ENCODE measurements at regions not wholly inside any gene's neighbourhood (a gene's known extent, or its start where the extent isn't known, plus 50 kb on each side); places are given as distances from the start of the nearest gene placed in this dataset.

GRCh38 chr16:74113545-74113944 lies 183.1 kb upstream of the PSMD7 start:
- no peak overlapping the region for H3K4me3 ChIP-seq (ENCODE audit: low read depth, low read length, poor library complexity, severe bottlenecking)
- no peaks in the 10 kb centered on the region for H3F3A ChIP-seq (ENCODE audit: insufficient read depth, low read length)
- no peaks in the 10 kb centered on the region for H3K36me3 ChIP-seq (ENCODE audit: insufficient read depth, low read length)
- no peak overlapping the region for H3K4me2 ChIP-seq (ENCODE audit: low read length)
- no peaks in the 10 kb centered on the region for H3K4me1 ChIP-seq (ENCODE audit: insufficient read depth, low read length, severe bottlenecking)
- TF ChIP-seq EZH2 (IDR thresholded peaks at IDR 0.05; ENCODE audit: borderline replicate concordance, low read length): no peak
- H2AFZ ChIP-seq (ENCODE audit: low read length): no peak overlapping the region
- no peaks in the 10 kb centered on the region for H3K79me2 ChIP-seq (ENCODE audit: insufficient read depth, low read length)
- no peak overlapping the region for H3K27ac ChIP-seq (ENCODE audit: low read depth, low read length, poor library complexity, severe bottlenecking)
- no peaks in the 10 kb centered on the region for H3K9me3 ChIP-seq (ENCODE audit: low read length)
- no peak overlapping the region for H3K9ac ChIP-seq (ENCODE audit: low read length)
- no peaks in the 10 kb centered on the region for H4K20me1 ChIP-seq (ENCODE audit: insufficient read depth, low read length)
- no peaks in the 10 kb centered on the region for H3K9me2 ChIP-seq (ENCODE audit: low read depth, low read length)
- H3K27me3 ChIP-seq (ENCODE audit: insufficient read depth, low read length): no peaks in the 10 kb centered on the region

DNA sequence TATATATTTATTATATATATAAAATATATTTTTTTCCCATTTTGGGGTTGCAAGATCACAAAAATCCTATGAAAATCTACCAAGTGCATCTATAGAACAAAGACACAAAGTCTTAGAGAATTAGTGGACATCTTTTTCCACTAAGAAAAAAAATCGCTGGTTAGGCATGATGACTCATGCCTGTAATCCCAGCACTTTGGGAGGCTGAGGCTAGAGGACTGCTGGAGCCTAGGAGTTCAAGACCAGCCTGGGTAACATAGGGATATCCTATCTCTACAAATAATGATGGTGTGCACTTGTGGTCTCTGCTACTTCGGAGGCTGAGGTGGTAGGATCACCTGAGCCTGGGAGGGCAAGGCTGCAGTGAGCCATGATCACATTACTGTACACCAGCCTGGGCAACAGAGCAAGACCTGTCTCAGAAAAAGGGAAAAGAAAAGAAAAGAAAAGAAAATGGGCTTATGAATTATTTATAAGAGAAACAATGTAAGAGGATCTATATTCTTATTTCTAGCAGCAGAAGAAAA lies 185.1 kb upstream of the PSMD7 start:
- H2AFZ ChIP-seq (ENCODE audit: low read length): no peak overlapping the region
- no peaks in the 10 kb centered on the region for H3K79me2 ChIP-seq (ENCODE audit: insufficient read depth, low read length)
- H3K4me2 ChIP-seq (ENCODE audit: low read length): no peak overlapping the region
- no peaks in the 10 kb centered on the region for H3K9me2 ChIP-seq (ENCODE audit: low read depth, low read length)
- no peak overlapping the region for H3K9ac ChIP-seq (ENCODE audit: low read length)
- H3K4me3 ChIP-seq (ENCODE audit: low read depth, low read length, poor library complexity, severe bottlenecking): no peak overlapping the region
- no peak overlapping the region for H3K27ac ChIP-seq (ENCODE audit: low read depth, low read length, poor library complexity, severe bottlenecking)
- no peaks in the 10 kb centered on the region for H3K4me1 ChIP-seq (ENCODE audit: insufficient read depth, low read length, severe bottlenecking)
- no peaks in the 10 kb centered on the region for H3F3A ChIP-seq (ENCODE audit: insufficient read depth, low read length)
- no peaks in the 10 kb centered on the region for H3K9me3 ChIP-seq (ENCODE audit: low read length)
- H3K27me3 ChIP-seq (ENCODE audit: insufficient read depth, low read length): no peaks in the 10 kb centered on the region
- H3K36me3 ChIP-seq (ENCODE audit: insufficient read depth, low read length): no peaks in the 10 kb centered on the region
- TF ChIP-seq EZH2 (IDR thresholded peaks at IDR 0.05; ENCODE audit: borderline replicate concordance, low read length): no peak
- TF ChIP-seq, protein P1, sequence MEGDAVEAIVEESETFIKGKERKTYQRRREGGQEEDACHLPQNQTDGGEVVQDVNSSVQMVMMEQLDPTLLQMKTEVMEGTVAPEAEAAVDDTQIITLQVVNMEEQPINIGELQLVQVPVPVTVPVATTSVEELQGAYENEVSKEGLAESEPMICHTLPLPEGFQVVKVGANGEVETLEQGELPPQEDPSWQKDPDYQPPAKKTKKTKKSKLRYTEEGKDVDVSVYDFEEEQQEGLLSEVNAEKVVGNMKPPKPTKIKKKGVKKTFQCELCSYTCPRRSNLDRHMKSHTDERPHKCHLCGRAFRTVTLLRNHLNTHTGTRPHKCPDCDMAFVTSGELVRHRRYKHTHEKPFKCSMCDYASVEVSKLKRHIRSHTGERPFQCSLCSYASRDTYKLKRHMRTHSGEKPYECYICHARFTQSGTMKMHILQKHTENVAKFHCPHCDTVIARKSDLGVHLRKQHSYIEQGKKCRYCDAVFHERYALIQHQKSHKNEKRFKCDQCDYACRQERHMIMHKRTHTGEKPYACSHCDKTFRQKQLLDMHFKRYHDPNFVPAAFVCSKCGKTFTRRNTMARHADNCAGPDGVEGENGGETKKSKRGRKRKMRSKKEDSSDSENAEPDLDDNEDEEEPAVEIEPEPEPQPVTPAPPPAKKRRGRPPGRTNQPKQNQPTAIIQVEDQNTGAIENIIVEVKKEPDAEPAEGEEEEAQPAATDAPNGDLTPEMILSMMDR (IDR thresholded peaks at IDR 0.05; ENCODE audit: low read length): no peak
- no peaks in the 10 kb centered on the region for H4K20me1 ChIP-seq (ENCODE audit: insufficient read depth, low read length)

DNA sequence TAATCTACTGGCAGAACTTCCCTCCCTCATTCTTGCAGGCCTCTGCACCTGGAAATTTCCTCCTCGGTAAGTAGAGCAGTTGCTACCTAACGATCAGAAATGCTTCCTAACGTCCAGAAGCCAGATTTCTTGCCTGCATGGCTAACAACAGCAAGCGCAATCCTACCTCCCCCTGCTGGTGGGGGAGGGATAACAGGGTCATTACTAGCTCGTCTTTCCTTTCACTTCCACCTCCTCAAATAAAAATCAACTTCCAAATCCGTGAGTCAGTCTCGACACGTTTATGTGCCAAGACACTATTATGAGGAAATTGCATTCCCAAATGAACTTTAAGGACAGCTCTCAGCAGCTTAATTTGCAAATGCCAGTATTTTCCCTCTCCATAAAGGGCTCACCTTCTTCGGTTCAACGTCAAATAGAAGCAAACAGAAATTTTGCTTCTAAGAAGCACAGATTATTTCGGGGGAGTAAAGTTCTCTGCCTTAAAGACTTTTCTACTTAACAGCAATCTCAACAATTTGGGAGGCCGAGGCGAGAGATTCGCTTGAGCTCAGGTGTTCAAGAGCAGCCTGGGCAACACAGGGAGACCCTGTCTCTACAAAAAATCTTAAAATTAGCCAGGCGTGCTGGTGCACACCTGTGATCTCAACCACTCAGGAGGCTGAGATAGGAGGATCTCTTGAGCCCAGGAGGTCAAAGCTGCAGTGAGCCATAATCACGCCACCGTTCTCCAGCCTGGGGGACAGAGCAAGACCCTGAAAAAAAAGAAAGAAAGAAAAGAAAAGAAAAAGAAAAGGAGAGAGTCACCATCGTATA lies 188.6 kb upstream of the PSMD7 start:
- Histone ChIP-seq H3F3A (ENCODE audit: insufficient read depth, low read length) (no peaks in the 10 kb centered on the region), H3K9me3 (ENCODE audit: low read length) (no peaks in the 10 kb centered on the region), H3K4me3 (ENCODE audit: low read depth, low read length, poor library complexity, severe bottlenecking) (no peak overlapping the region), H3K4me2 (ENCODE audit: low read length) (peak overlapping the region; percentile 42; the same call in 1 of the 2 replicates), H4K20me1 (ENCODE audit: insufficient read depth, low read length) (no peaks in the 10 kb centered on the region), H3K9ac (ENCODE audit: low read length) (no peak overlapping the region), H3K27me3 (ENCODE audit: insufficient read depth, low read length) (no peaks in the 10 kb centered on the region), H3K79me2 (ENCODE audit: insufficient read depth, low read length) (no peaks in the 10 kb centered on the region), H2AFZ (ENCODE audit: low read length) (no peak overlapping the region), H3K4me1 (ENCODE audit: insufficient read depth, low read length, severe bottlenecking) (no peaks in the 10 kb centered on the region), H3K36me3 (ENCODE audit: insufficient read depth, low read length) (no peaks in the 10 kb centered on the region), H3K9me2 (ENCODE audit: low read depth, low read length) (no peaks in the 10 kb centered on the region), H3K27ac (ENCODE audit: low read depth, low read length, poor library complexity, severe bottlenecking) (no peak overlapping the region)
- no peak for TF ChIP-seq EZH2 (IDR thresholded peaks at IDR 0.05; ENCODE audit: borderline replicate concordance, low read length)
- TF ChIP-seq, protein P1 (IDR thresholded peaks at IDR 0.05; ENCODE audit: low read length): peak; percentile 72
